HG02642 (cell line): ENCODE measurements at regions not wholly inside any gene's neighbourhood (a gene's known extent, or its start where the extent isn't known, plus 50 kb on each side); places are given as distances from the start of the nearest gene placed in this dataset.

Experiments
- ATAC-seq: cut with Tn5 transposase; IDR thresholded peaks from one replicate; pipeline ENCODE4 v1.9.1; 2021; ENCODE audit warnings: mild to moderate bottlenecking; ENCODE audit not compliant: unreplicated experiment, poor library complexity

DNA sequence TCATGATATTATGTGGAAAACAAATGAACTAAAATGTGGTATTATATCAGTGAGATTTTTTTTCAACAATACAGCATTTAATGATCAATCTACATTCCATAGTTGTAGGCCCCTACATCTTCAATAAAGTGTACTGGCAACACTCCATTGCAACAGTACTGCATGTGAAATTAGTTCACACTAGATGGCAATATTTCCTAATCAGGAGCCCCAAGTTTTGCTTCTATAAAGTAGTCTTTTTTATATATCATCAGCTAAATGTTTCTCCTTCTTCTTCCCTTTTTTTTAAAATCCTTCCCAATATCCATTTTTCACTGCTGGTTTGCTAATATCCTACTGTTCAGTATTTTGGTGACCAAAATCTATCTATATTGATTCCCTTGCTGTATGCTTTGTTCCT lies 528.3 kb upstream of the ATXN8OS start:
- no peak for ATAC-seq

DNA sequence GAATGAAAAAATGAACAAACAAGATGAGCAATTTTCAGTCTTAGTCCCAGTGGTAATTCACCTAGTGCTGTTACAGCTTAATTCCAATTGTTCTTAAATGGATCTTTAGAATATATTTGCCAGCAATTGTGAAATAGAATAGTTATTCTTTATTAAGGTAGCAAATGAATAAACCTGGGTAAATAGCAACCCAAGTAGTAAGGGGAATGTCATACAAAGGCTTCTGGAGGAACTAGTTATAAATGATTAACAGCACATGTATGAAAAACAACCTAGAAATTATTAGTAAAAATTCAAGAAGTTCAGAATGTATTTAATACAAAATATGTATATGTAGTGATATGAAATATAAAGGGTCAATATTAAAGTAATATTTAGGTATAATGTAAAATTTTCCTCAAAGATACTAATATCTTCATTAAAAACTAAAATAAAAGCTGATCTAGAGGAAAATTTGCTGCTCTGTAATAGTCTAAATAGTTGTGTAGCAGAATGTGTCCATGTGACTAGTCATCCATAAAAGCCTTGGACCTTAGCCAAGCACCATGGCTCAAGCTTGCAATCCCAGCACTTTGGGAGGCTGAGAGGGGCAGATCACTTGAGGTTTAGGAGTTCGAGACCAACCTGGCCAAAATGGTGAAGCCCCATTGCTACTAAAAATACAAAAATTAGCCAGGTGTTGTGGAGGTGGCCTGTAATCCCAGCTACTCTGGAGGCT lies 535.9 kb upstream of the ATXN8OS start:
- ATAC-seq = no peak

- no peak for ATAC-seq
Measured at GRCh38 chr13:69567514-69567913, 540.1 kb upstream of the ATXN8OS start.

DNA sequence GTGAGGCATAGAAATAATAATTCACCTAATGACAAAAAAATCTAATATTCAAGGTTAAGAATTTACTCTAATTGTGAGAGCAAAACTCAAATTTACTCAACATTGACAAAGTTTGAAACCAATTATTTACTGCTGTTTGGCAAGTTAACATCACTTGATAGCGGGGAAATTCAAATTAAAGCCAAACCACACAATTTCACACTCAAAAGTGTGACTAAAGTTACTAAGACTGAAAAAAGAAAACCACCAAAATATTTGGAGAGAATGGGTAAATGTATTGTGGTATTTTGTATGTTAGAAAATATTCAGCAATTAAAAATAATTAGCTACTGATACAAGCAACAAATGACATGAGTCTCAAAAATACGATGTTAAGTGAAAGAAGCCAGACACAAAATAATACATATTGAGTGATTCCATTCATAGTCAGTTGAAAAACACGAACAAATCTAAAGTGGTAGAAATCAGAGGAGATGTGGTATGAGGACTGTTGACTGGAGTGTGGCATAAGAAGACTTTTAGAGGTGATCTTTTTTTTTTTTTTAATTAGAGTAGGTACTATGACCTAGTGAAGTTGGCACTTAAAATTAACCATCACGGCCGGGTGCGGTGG lies 541.4 kb upstream of the ATXN8OS start:
- no peak for ATAC-seq

DNA sequence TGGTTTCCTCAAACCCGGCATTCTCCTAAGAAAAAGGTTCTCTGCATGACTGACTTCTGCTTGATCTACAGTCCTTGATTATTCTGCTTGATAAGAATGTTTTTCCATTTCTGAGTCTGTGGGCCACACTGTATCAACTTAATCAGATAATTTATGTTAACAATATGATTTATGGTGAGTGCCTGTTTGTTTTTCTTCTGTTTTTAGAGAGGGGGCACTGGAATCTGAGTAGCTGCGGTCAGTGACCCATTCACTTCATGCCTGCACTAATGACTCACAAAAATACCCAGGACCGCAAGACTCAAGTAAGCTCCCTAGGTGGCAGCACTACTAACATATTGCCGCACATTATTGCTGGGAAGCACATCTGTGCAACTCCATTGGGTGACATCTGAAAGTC lies 542.3 kb upstream of the ATXN8OS start:
- ATAC-seq = peak; percentile 91

DNA sequence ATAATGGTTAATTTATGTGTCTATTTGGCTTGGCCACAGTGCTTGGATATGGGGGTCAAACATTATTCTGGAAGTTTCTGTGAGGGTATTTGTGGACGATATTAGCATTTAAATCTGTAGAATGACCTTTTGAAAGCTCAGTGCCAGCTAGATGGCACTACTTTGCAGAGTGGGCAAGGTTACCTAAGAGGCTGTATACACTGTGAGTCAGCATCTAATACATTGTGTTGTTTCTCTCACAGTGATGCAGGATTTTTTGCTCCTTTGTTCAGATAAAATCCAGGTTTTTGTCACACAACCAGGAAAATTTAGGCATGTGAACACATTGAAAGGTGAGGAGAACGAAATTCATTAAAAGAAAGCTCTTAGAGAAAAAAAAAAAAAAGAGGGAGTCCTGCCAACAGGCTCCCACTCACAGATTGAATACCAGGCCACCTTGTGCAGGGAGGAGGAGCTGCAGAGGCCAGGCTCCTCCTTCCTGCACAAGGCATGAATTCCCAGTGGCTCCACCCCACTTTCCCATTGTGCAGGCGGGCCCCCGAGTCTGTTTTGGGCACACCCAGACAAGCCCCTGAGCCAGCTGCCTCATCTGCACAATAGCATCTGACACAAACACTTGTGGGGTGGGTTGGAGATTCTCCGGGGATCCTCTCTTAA lies 551.0 kb upstream of the ATXN8OS start:
- ATAC-seq = no peak

- no peak for ATAC-seq
Measured at GRCh38 chr13:69553976-69554375, 553.6 kb upstream of the ATXN8OS start.

GRCh38 chr13:69551193-69551592 lies 556.4 kb upstream of the ATXN8OS start:
- ATAC-seq = no peak

DNA sequence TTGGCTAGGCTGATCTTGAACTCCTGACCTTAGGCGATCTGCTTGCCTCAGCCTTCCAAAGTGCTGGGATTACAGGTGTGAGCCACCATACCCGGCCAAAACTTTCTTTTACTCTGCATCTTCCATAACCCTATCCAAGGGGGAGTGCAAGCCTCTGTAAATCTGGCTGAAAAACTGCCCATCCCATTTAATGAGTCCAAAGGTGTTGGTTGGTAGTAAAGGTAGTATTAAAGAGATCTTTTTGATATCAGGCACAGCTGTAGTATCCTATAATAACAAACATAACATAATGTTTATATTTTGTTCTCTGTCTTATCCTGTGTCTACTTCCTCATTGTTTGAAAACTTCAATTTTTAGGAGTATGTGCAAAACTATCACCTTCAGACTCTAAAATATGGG lies 559.8 kb upstream of the ATXN8OS start:
- ATAC-seq = no peak

- no peak for ATAC-seq
Measured at GRCh38 chr13:69545551-69545950, 562.1 kb upstream of the ATXN8OS start.

DNA sequence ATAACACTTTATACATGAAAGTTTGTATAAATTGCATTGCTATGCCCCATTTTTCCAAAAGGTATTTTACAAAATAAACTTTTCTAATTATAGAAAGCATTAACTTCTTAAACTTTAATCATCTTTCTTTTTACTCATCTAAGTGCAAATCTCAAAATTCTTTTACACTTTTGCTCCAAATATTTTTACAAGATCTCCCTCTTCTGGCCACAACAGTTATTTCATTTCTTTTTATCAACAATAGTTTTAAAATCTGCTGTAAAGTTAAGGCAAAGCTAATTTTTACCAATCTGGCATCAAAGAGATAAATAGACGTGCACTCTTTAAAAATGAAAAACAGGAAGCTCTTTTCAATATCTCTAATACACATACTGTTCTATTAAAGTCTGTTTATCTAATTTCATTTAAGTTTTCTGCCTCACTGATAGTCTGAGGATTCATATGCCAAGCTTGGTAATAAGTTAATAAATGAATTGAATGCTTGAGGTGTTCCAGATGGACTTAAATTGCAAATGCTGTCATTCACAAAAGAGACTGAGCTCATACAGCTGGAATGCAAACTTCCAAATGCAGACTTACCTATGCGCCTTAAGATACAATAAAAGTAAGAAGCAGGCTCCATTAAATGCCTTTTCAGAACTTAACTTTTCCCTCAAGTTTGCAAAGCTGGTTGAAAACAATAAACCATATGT lies 583.0 kb upstream of the ATXN8OS start:
- ATAC-seq = no peak

DNA sequence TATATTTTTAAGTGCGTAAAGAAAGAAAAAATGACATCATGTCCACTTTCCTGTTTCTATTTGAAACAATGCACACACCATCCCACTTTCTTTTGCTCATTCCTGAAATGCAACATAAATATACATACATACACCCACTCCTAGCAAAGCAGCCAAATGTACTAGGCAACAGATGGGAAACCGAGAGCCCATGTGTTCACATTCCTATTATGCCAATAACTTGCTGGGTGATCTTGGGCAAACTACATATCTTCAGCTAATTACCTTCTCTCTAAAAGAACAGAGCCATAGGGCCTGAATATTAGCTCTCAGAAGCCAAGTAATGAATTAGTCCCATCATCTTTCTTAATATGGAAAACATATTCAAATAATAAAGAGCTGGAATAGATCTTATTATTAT lies 610.6 kb upstream of the ATXN8OS start:
- no peak for ATAC-seq

- no peak for ATAC-seq
Measured at GRCh38 chr13:69495096-69495495, 612.5 kb upstream of the ATXN8OS start.

GRCh38 chr13:69487576-69487975 lies 620.0 kb upstream of the ATXN8OS start:
- no peak for ATAC-seq

DNA sequence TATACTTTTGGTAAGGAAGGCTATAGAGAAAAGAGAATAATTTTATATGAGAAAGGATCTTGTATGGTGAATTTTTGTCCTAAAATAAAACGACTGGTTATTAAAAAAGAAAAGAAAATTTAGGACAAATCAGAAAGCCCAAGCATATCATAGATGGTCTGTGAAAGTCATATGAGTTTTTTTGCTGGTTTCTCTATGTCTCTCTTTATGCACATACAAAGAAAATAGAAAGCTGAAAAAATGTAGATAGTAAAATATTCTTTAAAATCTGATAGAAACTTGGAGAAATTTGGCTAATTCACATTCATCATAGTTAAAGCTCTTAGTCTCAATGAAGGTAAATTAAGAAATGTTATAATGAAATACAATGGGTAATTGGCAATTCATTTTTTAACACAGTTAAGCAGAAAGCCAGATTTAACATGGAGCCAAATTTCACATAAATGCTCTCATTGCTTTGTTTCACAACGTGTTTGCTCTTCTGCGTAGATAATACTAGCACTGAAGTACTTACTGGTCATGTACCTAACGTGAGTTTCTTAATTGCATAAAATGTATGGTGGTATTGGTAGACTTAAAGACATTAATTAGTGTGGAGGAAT lies 621.5 kb upstream of the ATXN8OS start:
- ATAC-seq = no peak

DNA sequence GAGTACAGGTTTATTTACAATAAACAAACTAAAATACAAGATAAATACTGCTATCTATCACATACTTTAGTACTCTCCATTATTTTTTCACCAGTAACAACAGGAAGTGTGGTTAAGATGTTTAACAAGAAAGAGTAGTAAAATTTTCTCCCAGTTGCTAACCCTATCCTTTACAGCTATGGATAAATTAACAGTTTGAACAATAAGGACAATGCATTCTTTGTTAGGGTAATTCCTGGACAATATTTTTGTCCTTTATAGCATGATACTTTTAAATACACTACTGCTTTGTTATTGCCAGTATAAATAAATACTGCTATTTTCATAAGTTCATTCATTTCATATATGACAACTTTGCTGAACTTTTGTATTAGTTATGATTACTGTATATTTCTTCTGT lies 630.2 kb upstream of the ATXN8OS start:
- ATAC-seq = no peak

GRCh38 chr13:69474011-69474685 lies 633.5 kb upstream of the ATXN8OS start:
- no peak for ATAC-seq

- no peak for ATAC-seq
Measured at GRCh38 chr13:69468624-69469023, 639.0 kb upstream of the ATXN8OS start.

GRCh38 chr13:69461397-69461796 lies 646.2 kb upstream of the ATXN8OS start:
- ATAC-seq = no peak

- no peak for ATAC-seq
Measured at GRCh38 chr13:69459346-69459745, 648.3 kb upstream of the ATXN8OS start.
